ENCODE measurements at regions not wholly inside any gene's neighbourhood (a gene's known extent, or its start where the extent isn't known, plus 50 kb on each side); places are given as distances from the start of the nearest gene placed in this dataset.

GRCh38 chr18:30446605-30447004 lies 595.9 kb downstream of the DSC3 start:
- TF ChIP-seq MAZ (IDR thresholded peaks at IDR 0.05; ENCODE audit: borderline replicate concordance, low read depth, low read length) (no peak), REST (IDR thresholded peaks at IDR 0.05) (no peak), EP300 (IDR thresholded peaks at IDR 0.05) (no peak), SMC3 (IDR thresholded peaks at IDR 0.05) (no peak), BHLHE40 (IDR thresholded peaks at IDR 0.05; ENCODE audit: low read depth, low read length) (no peak)
- TF ChIP-seq, protein P1, sequence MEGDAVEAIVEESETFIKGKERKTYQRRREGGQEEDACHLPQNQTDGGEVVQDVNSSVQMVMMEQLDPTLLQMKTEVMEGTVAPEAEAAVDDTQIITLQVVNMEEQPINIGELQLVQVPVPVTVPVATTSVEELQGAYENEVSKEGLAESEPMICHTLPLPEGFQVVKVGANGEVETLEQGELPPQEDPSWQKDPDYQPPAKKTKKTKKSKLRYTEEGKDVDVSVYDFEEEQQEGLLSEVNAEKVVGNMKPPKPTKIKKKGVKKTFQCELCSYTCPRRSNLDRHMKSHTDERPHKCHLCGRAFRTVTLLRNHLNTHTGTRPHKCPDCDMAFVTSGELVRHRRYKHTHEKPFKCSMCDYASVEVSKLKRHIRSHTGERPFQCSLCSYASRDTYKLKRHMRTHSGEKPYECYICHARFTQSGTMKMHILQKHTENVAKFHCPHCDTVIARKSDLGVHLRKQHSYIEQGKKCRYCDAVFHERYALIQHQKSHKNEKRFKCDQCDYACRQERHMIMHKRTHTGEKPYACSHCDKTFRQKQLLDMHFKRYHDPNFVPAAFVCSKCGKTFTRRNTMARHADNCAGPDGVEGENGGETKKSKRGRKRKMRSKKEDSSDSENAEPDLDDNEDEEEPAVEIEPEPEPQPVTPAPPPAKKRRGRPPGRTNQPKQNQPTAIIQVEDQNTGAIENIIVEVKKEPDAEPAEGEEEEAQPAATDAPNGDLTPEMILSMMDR (IDR thresholded peaks at IDR 0.05): no peak
